ENCODE measurements at regions not wholly inside any gene's neighbourhood (a gene's known extent, or its start where the extent isn't known, plus 50 kb on each side); places are given as distances from the start of the nearest gene placed in this dataset.

GRCh38 chr4:188270273-188271069, 131.2 kb downstream of the TRIML1 start:
- TF ChIP-seq KLF8 (tag by site-specific recombination; IDR thresholded peaks at IDR 0.05) (no peak), CTCF (tag by site-specific recombination; IDR thresholded peaks at IDR 0.05) (no peak), SETDB1 (IDR thresholded peaks at IDR 0.05; ENCODE audit: insufficient read length, low read length) (no peak), ZBTB6 (tag by site-specific recombination; IDR thresholded peaks at IDR 0.05) (no peak), ZNF521 (tag by site-specific recombination; IDR thresholded peaks at IDR 0.05) (no peak), ZEB2 (tag by site-specific recombination; IDR thresholded peaks at IDR 0.05) (no peak)
